ENCODE measurements at regions not wholly inside any gene's neighbourhood (a gene's known extent, or its start where the extent isn't known, plus 50 kb on each side); places are given as distances from the start of the nearest gene placed in this dataset.

GRCh38 chr17:77607606-77608005, 350.9 kb upstream of the TNRC6C start:
- Histone ChIP-seq H2AFZ (no peak overlapping the region), H3K4me3 (no peak overlapping the region), H3K36me3 (ENCODE audit: low read depth) (no peaks in the 10 kb centered on the region), H3F3A (ENCODE audit: insufficient read depth, low read depth) (no peaks in the 10 kb centered on the region), H4K20me1 (ENCODE audit: insufficient read depth) (no peaks in the 10 kb centered on the region), H3K79me2 (ENCODE audit: low read depth) (no peaks in the 10 kb centered on the region), H3K4me1 (replicated peaks; ENCODE audit: insufficient read depth) (no peaks in the 10 kb centered on the region), H3K27me3 (ENCODE audit: insufficient read depth, low read depth) (peaks cover 94% of the 10 kb centered on the region), H3K9me3 (ENCODE audit: insufficient read depth, low read depth) (no peaks in the 10 kb centered on the region), H3K9me2 (ENCODE audit: insufficient read depth) (no peaks in the 10 kb centered on the region), H3K27ac (no peak overlapping the region), H3K4me2 (no peak overlapping the region)
- no peak for DNase-seq
- intact Hi-C loops (cut with micrococcal nuclease; ENCODE audit: unreplicated experiment): no loop called here
- ChIA-PET CTCF (no interaction called here), POLR2A (ENCODE audit: unreplicated experiment) (no interaction called here)
- BruUV-seq (replicated peaks): no TSS peak
- no peak for TF ChIP-seq EZH2 (IDR thresholded peaks at IDR 0.05; ENCODE audit: low read depth)
- TF ChIP-seq, protein P1, sequence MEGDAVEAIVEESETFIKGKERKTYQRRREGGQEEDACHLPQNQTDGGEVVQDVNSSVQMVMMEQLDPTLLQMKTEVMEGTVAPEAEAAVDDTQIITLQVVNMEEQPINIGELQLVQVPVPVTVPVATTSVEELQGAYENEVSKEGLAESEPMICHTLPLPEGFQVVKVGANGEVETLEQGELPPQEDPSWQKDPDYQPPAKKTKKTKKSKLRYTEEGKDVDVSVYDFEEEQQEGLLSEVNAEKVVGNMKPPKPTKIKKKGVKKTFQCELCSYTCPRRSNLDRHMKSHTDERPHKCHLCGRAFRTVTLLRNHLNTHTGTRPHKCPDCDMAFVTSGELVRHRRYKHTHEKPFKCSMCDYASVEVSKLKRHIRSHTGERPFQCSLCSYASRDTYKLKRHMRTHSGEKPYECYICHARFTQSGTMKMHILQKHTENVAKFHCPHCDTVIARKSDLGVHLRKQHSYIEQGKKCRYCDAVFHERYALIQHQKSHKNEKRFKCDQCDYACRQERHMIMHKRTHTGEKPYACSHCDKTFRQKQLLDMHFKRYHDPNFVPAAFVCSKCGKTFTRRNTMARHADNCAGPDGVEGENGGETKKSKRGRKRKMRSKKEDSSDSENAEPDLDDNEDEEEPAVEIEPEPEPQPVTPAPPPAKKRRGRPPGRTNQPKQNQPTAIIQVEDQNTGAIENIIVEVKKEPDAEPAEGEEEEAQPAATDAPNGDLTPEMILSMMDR (conservative IDR thresholded peaks at IDR 0.05): no peak

- BruUV-seq (replicated peaks): no TSS peak
- TF ChIP-seq, protein P1 (conservative IDR thresholded peaks at IDR 0.05): no peak
- TF ChIP-seq EZH2 (IDR thresholded peaks at IDR 0.05; ENCODE audit: low read depth): no peak
- Histone ChIP-seq H3K4me2 (no peak overlapping the region), H3K4me3 (no peak overlapping the region), H3F3A (ENCODE audit: insufficient read depth, low read depth) (no peaks in the 10 kb centered on the region), H3K9me2 (ENCODE audit: insufficient read depth) (no peaks in the 10 kb centered on the region), H3K79me2 (ENCODE audit: low read depth) (no peaks in the 10 kb centered on the region), H3K27ac (no peak overlapping the region), H4K20me1 (ENCODE audit: insufficient read depth) (no peaks in the 10 kb centered on the region), H3K4me1 (replicated peaks; ENCODE audit: insufficient read depth) (no peaks in the 10 kb centered on the region), H3K9me3 (ENCODE audit: insufficient read depth, low read depth) (no peaks in the 10 kb centered on the region), H3K36me3 (ENCODE audit: low read depth) (no peaks in the 10 kb centered on the region), H2AFZ (no peak overlapping the region), H3K27me3 (ENCODE audit: insufficient read depth, low read depth) (peaks cover 94% of the 10 kb centered on the region)
- POLR2A ChIA-PET (ENCODE audit: unreplicated experiment): no interaction called here
- CTCF ChIA-PET: no interaction called here
- DNase-seq: no peak
- intact Hi-C loops (cut with micrococcal nuclease; ENCODE audit: unreplicated experiment): no loop called here
Measured at GRCh38 chr17:77608431-77608830, 350.1 kb upstream of the TNRC6C start.

GRCh38 chr17:77609553-77610517, 348.7 kb upstream of the TNRC6C start:
- intact Hi-C loops (cut with micrococcal nuclease; ENCODE audit: unreplicated experiment): no loop called here
- CTCF ChIA-PET: no interaction called here

More at GRCh38 chr17:77609553-77610517, 348.7 kb upstream of the TNRC6C start:
- no peaks in the 10 kb centered on the region for H3K79me2 ChIP-seq (ENCODE audit: low read depth)
- no peaks in the 10 kb centered on the region for H3K4me1 ChIP-seq (replicated peaks; ENCODE audit: insufficient read depth)
- no peaks in the 10 kb centered on the region for H4K20me1 ChIP-seq (ENCODE audit: insufficient read depth)
- peaks cover 85% of the 10 kb centered on the region for H3K27me3 ChIP-seq (ENCODE audit: insufficient read depth, low read depth)
- no peak overlapping the region for H3K27ac ChIP-seq
- no peak overlapping the region for H3K4me3 ChIP-seq
- POLR2A ChIA-PET (ENCODE audit: unreplicated experiment): no interaction called here
- H3K4me2 ChIP-seq: 0 out of 2 replicates have a peak overlapping the region, but pooled peaks have one; percentile 11
- H3K36me3 ChIP-seq (ENCODE audit: low read depth): no peaks in the 10 kb centered on the region
- DNase-seq: no peak
- H3F3A ChIP-seq (ENCODE audit: insufficient read depth, low read depth): no peaks in the 10 kb centered on the region
- H2AFZ ChIP-seq: no peak overlapping the region
- no TSS peak for BruUV-seq (replicated peaks)
- H3K9me3 ChIP-seq (ENCODE audit: insufficient read depth, low read depth): no peaks in the 10 kb centered on the region
- H3K9me2 ChIP-seq (ENCODE audit: insufficient read depth): no peaks in the 10 kb centered on the region
- no peak for TF ChIP-seq EZH2 (IDR thresholded peaks at IDR 0.05; ENCODE audit: low read depth)
- TF ChIP-seq, protein P1 (conservative IDR thresholded peaks at IDR 0.05): no peak
